ENCODE measurements at regions not wholly inside any gene's neighbourhood (a gene's known extent, or its start where the extent isn't known, plus 50 kb on each side); places are given as distances from the start of the nearest gene placed in this dataset.

DNA sequence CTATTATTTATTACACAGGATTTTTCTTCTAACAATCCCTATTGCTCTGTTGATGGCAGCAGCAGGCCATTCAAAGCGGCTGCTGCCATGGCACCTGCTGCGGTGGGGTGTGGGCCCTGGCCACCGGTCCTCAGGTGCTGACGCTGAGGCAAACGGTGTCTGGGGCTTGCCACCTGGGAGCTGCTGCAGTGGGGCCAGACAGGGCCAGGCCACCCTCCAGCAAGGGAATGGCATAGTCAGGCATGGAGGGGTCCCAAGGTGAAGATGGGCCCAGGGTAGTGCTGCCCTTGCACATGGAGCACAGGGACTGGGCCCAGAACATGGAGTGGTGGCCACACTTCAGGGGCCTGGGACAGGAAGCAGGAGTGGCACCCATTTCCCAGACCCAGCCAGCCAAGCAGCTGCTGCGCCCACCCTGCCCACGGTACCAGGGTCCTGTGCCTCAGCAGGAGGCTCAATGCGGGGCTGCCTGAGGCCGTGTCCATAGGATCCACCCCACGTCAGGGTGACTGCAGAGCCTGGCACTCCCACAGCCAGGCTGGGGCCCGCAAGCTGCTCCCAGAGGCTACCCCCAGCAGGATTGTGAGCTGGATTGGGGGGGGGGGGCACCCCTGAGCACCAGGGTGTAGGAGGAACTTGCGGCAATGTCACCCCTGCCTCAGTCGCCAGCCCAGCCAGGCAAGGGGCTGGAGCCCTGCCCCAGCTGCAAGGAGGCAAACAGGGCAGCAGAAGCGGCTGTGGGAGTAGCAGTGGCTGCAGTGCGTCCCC is 53.9 kb upstream of the KRTAP11-1 start:
- DNase-seq (ENCODE audit: low spot score) (no peak), FAIRE-seq (no peak), ATAC-seq (no peak)
- no peaks in the 10 kb centered on the region for H3K36me3 ChIP-seq (replicated peaks in 1 of 2; ENCODE audit: control insufficient read depth in 1 of 2, insufficient read depth in 2 of 2, low read length in 2 of 2)
- ChIA-PET CTCF (ENCODE audit: low intra/inter-chr PET ratio, low total read pairs) (no interaction called here), POLR2A (no interaction called here)
- no peaks in the 10 kb centered on the region for H3K27me3 ChIP-seq (ENCODE audit: control insufficient read depth in 1 of 2, insufficient read depth in 2 of 2, low read length in 2 of 2)
- intact Hi-C loops (cut with micrococcal nuclease; ENCODE audit: unreplicated experiment) (no loop called here), in situ Hi-C loops (cut with HindIII; ENCODE audit: extremely low pct_ligation_motif_present, low pct_unique_long_range_greater_than_20kb) (no loop called here)
- TF ChIP-seq GTF2F1 (IDR thresholded peaks at IDR 0.05; ENCODE audit: low read length) (no peak), ATF1 (CRISPR knock-in tag; IDR thresholded peaks at IDR 0.05) (no peak), ZNF430 (CRISPR knock-in tag; IDR thresholded peaks at IDR 0.05) (no peak)
- H3K4me2 ChIP-seq (ENCODE audit: low read depth, low read length) = no peak overlapping the region
- no peak overlapping the region for H3K27ac ChIP-seq (ENCODE audit: extremely low read length, insufficient read depth, low read length)
- WGBS (ENCODE audit: low lambda C conversion rate) = 39% methylated on average over 5 of the region's 15 CpGs
- H3K9ac ChIP-seq (ENCODE audit: insufficient read depth, low read depth, low read length) = no peak overlapping the region
- no peaks in the 10 kb centered on the region for H3K79me2 ChIP-seq (ENCODE audit: insufficient read depth, low read length)
- no peak overlapping the region for H3K4me3 ChIP-seq (replicated peaks in 1 of 3; ENCODE audit: insufficient read depth in 1 of 3, low read depth in 2 of 3, low read length in 3 of 3)
- BruUV-seq (replicated peaks) = no TSS peak
- H4K20me1 ChIP-seq (ENCODE audit: insufficient read depth, low read length) = no peaks in the 10 kb centered on the region
- H3K9me3 ChIP-seq (ENCODE audit: low read length) = peaks cover 89% of the 10 kb centered on the region
- H3K4me1 ChIP-seq (ENCODE audit: insufficient read depth, low read length) = no peaks in the 10 kb centered on the region
- no peak overlapping the region for H2AFZ ChIP-seq (ENCODE audit: low read length)

DNA sequence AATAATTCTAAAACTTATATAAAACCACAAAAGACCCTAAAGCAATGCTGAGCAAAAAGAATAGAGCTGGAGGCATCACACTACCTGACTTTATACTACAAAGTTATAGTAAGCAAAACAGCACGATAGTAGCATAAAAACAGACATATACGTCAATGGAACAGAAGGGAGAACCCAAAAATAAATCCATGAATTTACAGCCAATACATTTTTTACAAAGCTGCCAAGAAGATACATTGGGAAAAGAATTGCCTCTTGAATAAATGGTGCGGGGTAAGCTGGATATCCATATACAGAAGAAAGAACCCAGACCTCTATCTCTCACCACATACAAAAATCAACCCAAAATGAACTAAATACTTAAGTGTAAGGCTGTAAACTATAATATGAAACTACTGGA is 51.3 kb upstream of the KRTAP11-1 start:
- WGBS (ENCODE audit: low lambda C conversion rate) = 2% methylated on average over 3 of the region's 3 CpGs
- FAIRE-seq (no peak), ATAC-seq (no peak), DNase-seq (ENCODE audit: low spot score) (no peak)
- ChIA-PET CTCF (ENCODE audit: low intra/inter-chr PET ratio, low total read pairs) (no interaction called here), POLR2A (no interaction called here)
- no TSS peak for BruUV-seq (replicated peaks)
- no peak overlapping the region for H3K9ac ChIP-seq (ENCODE audit: insufficient read depth, low read depth, low read length)
- no peak overlapping the region for H2AFZ ChIP-seq (ENCODE audit: low read length)
- intact Hi-C loops (cut with micrococcal nuclease; ENCODE audit: unreplicated experiment) (no loop called here), in situ Hi-C loops (cut with HindIII; ENCODE audit: extremely low pct_ligation_motif_present, low pct_unique_long_range_greater_than_20kb) (no loop called here)
- H3K36me3 ChIP-seq (replicated peaks in 1 of 2; ENCODE audit: control insufficient read depth in 1 of 2, insufficient read depth in 2 of 2, low read length in 2 of 2) = no peaks in the 10 kb centered on the region
- peaks cover 85% of the 10 kb centered on the region for H3K9me3 ChIP-seq (ENCODE audit: low read length)
- H3K27me3 ChIP-seq (ENCODE audit: control insufficient read depth in 1 of 2, insufficient read depth in 2 of 2, low read length in 2 of 2) = no peaks in the 10 kb centered on the region
- no peaks in the 10 kb centered on the region for H4K20me1 ChIP-seq (ENCODE audit: insufficient read depth, low read length)
- no peaks in the 10 kb centered on the region for H3K4me1 ChIP-seq (ENCODE audit: insufficient read depth, low read length)
- H3K4me2 ChIP-seq (ENCODE audit: low read depth, low read length) = no peak overlapping the region
- no peak overlapping the region for H3K4me3 ChIP-seq (replicated peaks in 1 of 3; ENCODE audit: insufficient read depth in 1 of 3, low read depth in 2 of 3, low read length in 3 of 3)
- no peak overlapping the region for H3K27ac ChIP-seq (ENCODE audit: extremely low read length, insufficient read depth, low read length)
- no peaks in the 10 kb centered on the region for H3K79me2 ChIP-seq (ENCODE audit: insufficient read depth, low read length)
- no peak for TF ChIP-seq DR1 (CRISPR knock-in tag; IDR thresholded peaks at IDR 0.05)
- no peak for TF ChIP-seq CEBPB (IDR thresholded peaks at IDR 0.05; ENCODE audit: borderline replicate concordance, low read depth, low read length)
- TF ChIP-seq IRF9 (CRISPR knock-in tag; IDR thresholded peaks at IDR 0.05; ENCODE audit: borderline replicate concordance) = no peak
- no peak for TF ChIP-seq TARDBP (CRISPR knock-in tag; IDR thresholded peaks at IDR 0.05)
- no peak for TF ChIP-seq ZNF496 (CRISPR knock-in tag; IDR thresholded peaks at IDR 0.05; ENCODE audit: insufficient replicate concordance)
- TF ChIP-seq, protein P1, sequence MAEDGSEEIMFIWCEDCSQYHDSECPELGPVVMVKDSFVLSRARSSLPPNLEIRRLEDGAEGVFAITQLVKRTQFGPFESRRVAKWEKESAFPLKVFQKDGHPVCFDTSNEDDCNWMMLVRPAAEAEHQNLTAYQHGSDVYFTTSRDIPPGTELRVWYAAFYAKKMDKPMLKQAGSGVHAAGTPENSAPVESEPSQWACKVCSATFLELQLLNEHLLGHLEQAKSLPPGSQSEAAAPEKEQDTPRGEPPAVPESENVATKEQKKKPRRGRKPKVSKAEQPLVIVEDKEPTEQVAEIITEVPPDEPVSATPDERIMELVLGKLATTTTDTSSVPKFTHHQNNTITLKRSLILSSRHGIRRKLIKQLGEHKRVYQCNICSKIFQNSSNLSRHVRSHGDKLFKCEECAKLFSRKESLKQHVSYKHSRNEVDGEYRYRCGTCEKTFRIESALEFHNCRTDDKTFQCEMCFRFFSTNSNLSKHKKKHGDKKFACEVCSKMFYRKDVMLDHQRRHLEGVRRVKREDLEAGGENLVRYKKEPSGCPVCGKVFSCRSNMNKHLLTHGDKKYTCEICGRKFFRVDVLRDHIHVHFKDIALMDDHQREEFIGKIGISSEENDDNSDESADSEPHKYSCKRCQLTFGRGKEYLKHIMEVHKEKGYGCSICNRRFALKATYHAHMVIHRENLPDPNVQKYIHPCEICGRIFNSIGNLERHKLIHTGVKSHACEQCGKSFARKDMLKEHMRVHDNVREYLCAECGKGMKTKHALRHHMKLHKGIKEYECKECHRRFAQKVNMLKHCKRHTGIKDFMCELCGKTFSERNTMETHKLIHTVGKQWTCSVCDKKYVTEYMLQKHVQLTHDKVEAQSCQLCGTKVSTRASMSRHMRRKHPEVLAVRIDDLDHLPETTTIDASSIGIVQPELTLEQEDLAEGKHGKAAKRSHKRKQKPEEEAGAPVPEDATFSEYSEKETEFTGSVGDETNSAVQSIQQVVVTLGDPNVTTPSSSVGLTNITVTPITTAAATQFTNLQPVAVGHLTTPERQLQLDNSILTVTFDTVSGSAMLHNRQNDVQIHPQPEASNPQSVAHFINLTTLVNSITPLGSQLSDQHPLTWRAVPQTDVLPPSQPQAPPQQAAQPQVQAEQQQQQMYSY (CRISPR knock-in tag; IDR thresholded peaks at IDR 0.05) = no peak
- TF ChIP-seq, protein P2, sequence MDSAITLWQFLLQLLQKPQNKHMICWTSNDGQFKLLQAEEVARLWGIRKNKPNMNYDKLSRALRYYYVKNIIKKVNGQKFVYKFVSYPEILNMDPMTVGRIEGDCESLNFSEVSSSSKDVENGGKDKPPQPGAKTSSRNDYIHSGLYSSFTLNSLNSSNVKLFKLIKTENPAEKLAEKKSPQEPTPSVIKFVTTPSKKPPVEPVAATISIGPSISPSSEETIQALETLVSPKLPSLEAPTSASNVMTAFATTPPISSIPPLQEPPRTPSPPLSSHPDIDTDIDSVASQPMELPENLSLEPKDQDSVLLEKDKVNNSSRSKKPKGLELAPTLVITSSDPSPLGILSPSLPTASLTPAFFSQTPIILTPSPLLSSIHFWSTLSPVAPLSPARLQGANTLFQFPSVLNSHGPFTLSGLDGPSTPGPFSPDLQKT (CRISPR knock-in tag; IDR thresholded peaks at IDR 0.05; ENCODE audit: borderline replicate concordance) = no peak
- no peak for TF ChIP-seq ZNF546 (CRISPR knock-in tag; conservative IDR thresholded peaks at IDR 0.05)
- no peak for TF ChIP-seq NONO (IDR thresholded peaks at IDR 0.05)
- TF ChIP-seq NONO (CRISPR knock-in tag; conservative IDR thresholded peaks at IDR 0.05) = no peak

All from HepG2 (cell line).